ENCODE measurements at regions not wholly inside any gene's neighbourhood (a gene's known extent, or its start where the extent isn't known, plus 50 kb on each side); places are given as distances from the start of the nearest gene placed in this dataset.

DNA sequence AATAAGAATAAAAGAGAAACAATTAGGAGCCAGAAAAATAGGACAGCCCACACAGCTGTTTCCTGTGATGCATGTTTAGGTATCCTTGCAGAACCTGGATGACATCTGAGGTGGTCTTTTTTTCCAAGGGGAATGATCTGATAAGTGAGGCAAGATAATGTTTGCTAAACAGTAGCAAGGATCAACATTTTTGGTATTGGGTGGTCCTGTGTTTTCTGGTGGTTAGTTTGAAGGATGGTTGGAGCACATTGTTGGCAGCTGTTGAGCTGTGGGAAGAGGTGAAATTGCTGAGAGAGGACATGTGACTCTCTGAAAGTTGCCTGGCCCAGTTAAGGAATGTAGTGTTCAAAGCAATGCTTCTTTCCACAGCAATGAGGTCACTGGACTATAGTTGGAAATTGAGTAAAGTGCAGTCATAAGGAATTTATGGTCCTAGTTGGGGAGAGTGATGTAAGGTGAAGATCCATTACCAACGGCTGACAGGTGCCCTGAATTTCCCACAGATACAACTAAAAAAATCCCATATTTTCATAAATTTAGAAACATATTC, 270.2 kb upstream of the IMPG1 start:
- intact Hi-C loops (cut with DNase I): no loop called here
- no peaks in the 10 kb centered on the region for H3K36me3 ChIP-seq
- no peaks in the 10 kb centered on the region for H3K4me1 ChIP-seq
- H3K27me3 ChIP-seq: no peaks in the 10 kb centered on the region
- no peak for DNase-seq (ENCODE audit: low spot score in 2 of 2)
- H3K4me3 ChIP-seq: no peak overlapping the region
- TF ChIP-seq, protein P1, sequence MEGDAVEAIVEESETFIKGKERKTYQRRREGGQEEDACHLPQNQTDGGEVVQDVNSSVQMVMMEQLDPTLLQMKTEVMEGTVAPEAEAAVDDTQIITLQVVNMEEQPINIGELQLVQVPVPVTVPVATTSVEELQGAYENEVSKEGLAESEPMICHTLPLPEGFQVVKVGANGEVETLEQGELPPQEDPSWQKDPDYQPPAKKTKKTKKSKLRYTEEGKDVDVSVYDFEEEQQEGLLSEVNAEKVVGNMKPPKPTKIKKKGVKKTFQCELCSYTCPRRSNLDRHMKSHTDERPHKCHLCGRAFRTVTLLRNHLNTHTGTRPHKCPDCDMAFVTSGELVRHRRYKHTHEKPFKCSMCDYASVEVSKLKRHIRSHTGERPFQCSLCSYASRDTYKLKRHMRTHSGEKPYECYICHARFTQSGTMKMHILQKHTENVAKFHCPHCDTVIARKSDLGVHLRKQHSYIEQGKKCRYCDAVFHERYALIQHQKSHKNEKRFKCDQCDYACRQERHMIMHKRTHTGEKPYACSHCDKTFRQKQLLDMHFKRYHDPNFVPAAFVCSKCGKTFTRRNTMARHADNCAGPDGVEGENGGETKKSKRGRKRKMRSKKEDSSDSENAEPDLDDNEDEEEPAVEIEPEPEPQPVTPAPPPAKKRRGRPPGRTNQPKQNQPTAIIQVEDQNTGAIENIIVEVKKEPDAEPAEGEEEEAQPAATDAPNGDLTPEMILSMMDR (IDR thresholded peaks at IDR 0.05): no peak
- no peaks in the 10 kb centered on the region for H3K9me3 ChIP-seq
- H3K27ac ChIP-seq: no peak overlapping the region

DNA sequence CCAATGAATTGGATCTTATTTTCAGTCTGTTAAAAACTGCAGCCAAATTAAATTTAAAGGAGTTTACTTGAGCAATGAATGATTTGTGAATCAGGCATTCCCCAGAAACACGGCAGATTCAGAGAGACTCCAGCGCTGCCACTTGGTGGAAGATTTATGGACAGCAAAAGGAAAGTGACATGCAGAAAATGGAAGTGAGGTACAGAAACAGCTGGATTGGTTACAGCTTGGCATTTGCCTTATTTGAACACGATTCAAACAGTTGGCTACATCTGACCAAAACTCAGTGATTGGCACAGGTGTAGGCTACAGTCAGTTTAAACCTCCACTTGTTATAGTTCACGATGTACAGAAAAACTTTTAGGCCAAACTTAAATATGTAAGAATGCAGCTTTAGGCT, 257.6 kb upstream of the IMPG1 start:
- no peak for DNase-seq (ENCODE audit: low spot score in 2 of 2)
- H3K27me3 ChIP-seq: no peaks in the 10 kb centered on the region
- H3K27ac ChIP-seq: no peak overlapping the region
- H3K4me3 ChIP-seq: no peak overlapping the region
- peaks cover 0 to 11% of the 10 kb centered on the region in 2 donors for H3K9me3 ChIP-seq
- no peaks in the 10 kb centered on the region for H3K4me1 ChIP-seq
- intact Hi-C loops (cut with DNase I): no loop called here
- no peaks in the 10 kb centered on the region for H3K36me3 ChIP-seq
- TF ChIP-seq, protein P1 (IDR thresholded peaks at IDR 0.05): no peak

DNA sequence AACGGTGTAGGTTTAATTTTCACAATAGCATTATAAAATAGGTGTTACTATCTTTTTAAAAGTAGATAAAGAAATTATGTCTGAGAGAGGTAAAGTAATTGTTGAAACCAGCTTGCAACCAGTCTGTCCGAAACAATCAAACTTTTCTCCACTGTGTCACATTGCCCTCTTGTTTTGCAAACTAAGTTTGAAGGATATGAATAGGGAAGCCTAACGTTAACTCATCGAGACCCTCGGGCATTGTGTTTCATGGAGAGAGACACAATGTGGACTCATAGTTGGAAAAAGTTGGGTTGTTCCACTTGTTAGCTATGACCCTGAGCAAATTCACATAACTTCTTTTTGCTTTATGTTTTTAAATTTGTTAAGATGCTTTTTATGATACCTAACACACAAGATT, 254.4 kb upstream of the IMPG1 start:
- TF ChIP-seq, protein P1 (IDR thresholded peaks at IDR 0.05): no peak

More for the DNA sequence above, 254.4 kb upstream of the IMPG1 start:
- no peak overlapping the region for H3K4me3 ChIP-seq
- no peak for DNase-seq (ENCODE audit: low spot score in 2 of 2)
- no peaks in the 10 kb centered on the region for H3K4me1 ChIP-seq
- H3K9me3 ChIP-seq: peaks cover 0 to 5% of the 10 kb centered on the region in 2 donors
- no peaks in the 10 kb centered on the region for H3K36me3 ChIP-seq
- intact Hi-C loops (cut with DNase I): no loop called here
- no peaks in the 10 kb centered on the region for H3K27me3 ChIP-seq
- no peak overlapping the region for H3K27ac ChIP-seq
